ENCODE measurements at regions not wholly inside any gene's neighbourhood (a gene's known extent, or its start where the extent isn't known, plus 50 kb on each side); places are given as distances from the start of the nearest gene placed in this dataset.

DNA sequence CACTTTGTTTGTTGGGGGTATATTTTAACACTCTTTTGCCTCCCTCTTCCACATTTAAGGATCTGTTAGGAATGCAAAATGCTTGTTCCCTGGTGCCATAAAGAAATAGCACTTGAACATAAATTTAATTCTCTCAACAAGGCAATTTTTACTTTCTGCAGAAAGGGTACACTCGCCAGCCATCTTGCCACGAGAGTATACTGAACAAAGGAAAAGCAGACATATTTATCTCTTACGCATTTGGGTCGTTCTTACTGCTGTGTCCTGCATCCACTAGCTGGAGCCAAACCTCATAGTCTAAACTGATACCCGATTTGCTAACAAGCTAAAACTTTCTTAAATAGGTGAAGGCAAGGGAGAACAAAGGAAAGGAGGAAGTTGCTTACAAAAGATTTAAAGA, 129.5 kb downstream of the B3GNT2 start:
- TF ChIP-seq CTCF (IDR thresholded peaks at IDR 0.05 in 4 of 5, conservative IDR thresholded peaks at IDR 0.05 in 1 of 5) (no peak), POLR2A (IDR thresholded peaks at IDR 0.05) (no peak)

All from gastrocnemius medialis (tissue), 4 donors.